SW 1271 (cell line): ENCODE measurements at regions not wholly inside any gene's neighbourhood (a gene's known extent, or its start where the extent isn't known, plus 50 kb on each side); places are given as distances from the start of the nearest gene placed in this dataset.
"Not testable (repeated sequence)": the region's sequence is repeated elsewhere in the genome, so short reads cannot be mapped to it uniquely, and the experiment has no call there.

Experiments used
- DNase-seq, 2 experiments: peaks; one replicate each; lab custom pipeline; 2025; lab: John Stamatoyannopoulos, UW

GRCh38 chr12:18008642-18009041 lies 81.4 kb downstream of the RERGL start:
- no peak for DNase-seq

- DNase-seq: no peak
Observed at GRCh38 chr12:17999174-17999801, 90.7 kb downstream of the RERGL start.

GRCh38 chr12:17992002-17992656 lies 97.9 kb downstream of the RERGL start:
- peak in 1 of 2 experiments; percentile 59 for DNase-seq

- DNase-seq: no peak
Observed at GRCh38 chr12:17982556-17982955, 107.4 kb downstream of the RERGL start.

GRCh38 chr12:17976202-17976601 lies 113.8 kb downstream of the RERGL start:
- peak in 1 of 2 experiments; percentile 18 for DNase-seq

- DNase-seq: no peak
Observed at GRCh38 chr12:17975763-17976162, 114.2 kb downstream of the RERGL start.

GRCh38 chr12:17975239-17975638 lies 114.8 kb downstream of the RERGL start:
- no peak for DNase-seq

- DNase-seq: no peak
Observed at GRCh38 chr12:17971850-17972249, 118.1 kb downstream of the RERGL start.

- no peak for DNase-seq
Observed at GRCh38 chr12:17954788-17955187, 135.2 kb downstream of the RERGL start.

GRCh38 chr12:17950898-17951297 lies 139.1 kb downstream of the RERGL start:
- no peak for DNase-seq

- no peak for DNase-seq
Observed at GRCh38 chr12:17949558-17950141, 140.3 kb downstream of the RERGL start.

- DNase-seq: peak; percentile 74 to 92
Observed at GRCh38 chr12:17928708-17929366, 161.2 kb downstream of the RERGL start.

GRCh38 chr12:17918013-17918412 lies 172.0 kb downstream of the RERGL start:
- DNase-seq: no peak

- no peak for DNase-seq
Observed at GRCh38 chr12:17884581-17884980, 205.4 kb downstream of the RERGL start.

GRCh38 chr12:17878714-17879113 lies 211.3 kb downstream of the RERGL start:
- no peak for DNase-seq

GRCh38 chr12:17875230-17875629 lies 214.8 kb downstream of the RERGL start:
- DNase-seq: no peak

GRCh38 chr12:17866802-17867201 lies 223.2 kb downstream of the RERGL start:
- no peak for DNase-seq

- not testable (repeated sequence) for DNase-seq
Observed at GRCh38 chr12:17855548-17855947, 234.4 kb downstream of the RERGL start.

GRCh38 chr12:17853054-17853453 lies 236.9 kb downstream of the RERGL start:
- no peak for DNase-seq

GRCh38 chr12:17841496-17841895 lies 248.5 kb downstream of the RERGL start:
- DNase-seq: no peak

GRCh38 chr12:17829813-17830212 lies 260.2 kb downstream of the RERGL start:
- DNase-seq: no peak

GRCh38 chr12:17818931-17819330 lies 271.1 kb downstream of the RERGL start:
- no peak for DNase-seq

GRCh38 chr12:17810399-17810798 lies 279.6 kb downstream of the RERGL start:
- DNase-seq: no peak
